GM23338 (cell line): ENCODE measurements at regions not wholly inside any gene's neighbourhood (a gene's known extent, or its start where the extent isn't known, plus 50 kb on each side); places are given as distances from the start of the nearest gene placed in this dataset.
"Not testable (repeated sequence)": the region's sequence is repeated elsewhere in the genome, so short reads cannot be mapped to it uniquely, and the experiment has no call there.

ENCODE experiments used
- ATAC-seq: fragments of 200-7000 bp; cut with Tn5 transposase; 3 replicates; pipeline ENCODE4 v1.9.1; 2020
- DNase-seq: peaks from one replicate; pipeline ENCODE4 v3.0.0-alpha.2; 2015; ENCODE audit warnings: low spot score
- H2AFZ ChIP-seq: fragments of 200-600 bp; sonication (generic); 2 replicates; pipeline ENCODE4 v1.8.0; 2016; ENCODE audit warnings: antibody characterized with exemption, mild to moderate bottlenecking, moderate library complexity
- H3F3A ChIP-seq: fragments of 200-600 bp; sonication (generic); replicated peaks from 2 replicates; pipeline ENCODE4 v1.8.0; 2017; ENCODE audit warnings: antibody characterized with exemption, mixed run types, low read depth
- H3K27ac ChIP-seq: fragments of 200-600 bp; sonication (generic); 2 replicates; pipeline ENCODE4 v1.6.1; 2016; ENCODE audit warnings: low read depth
- H3K27me3 ChIP-seq: fragments of 200-600 bp; sonication (generic); 2 replicates; pipeline ENCODE4 v1.8.0; 2016; ENCODE audit warnings: mild to moderate bottlenecking, mixed run types, moderate library complexity; ENCODE audit not compliant: insufficient read depth
- H3K36me3 ChIP-seq: fragments of 200-600 bp; sonication (generic); 2 replicates; pipeline ENCODE4 v1.8.0; 2016; ENCODE audit warnings: mild to moderate bottlenecking; ENCODE audit not compliant: insufficient read depth
- H3K4me1 ChIP-seq: fragments of 200-600 bp; sonication (generic); 2 replicates; pipeline ENCODE4 v1.8.0; 2016; ENCODE audit warnings: mild to moderate bottlenecking, moderate library complexity; ENCODE audit not compliant: insufficient read depth
- H3K4me2 ChIP-seq: fragments of 200-600 bp; sonication (generic); 2 replicates; pipeline ENCODE4 v1.7.1; 2017; ENCODE audit warnings: mixed run types
- H3K4me3 ChIP-seq: fragments of 200-600 bp; sonication (generic); 2 replicates; pipeline ENCODE4 v1.6.1; 2016; ENCODE audit warnings: mixed run types
- H3K79me2 ChIP-seq: fragments of 200-600 bp; sonication (generic); replicated peaks from 2 replicates; pipeline ENCODE4 v1.8.0; 2017; ENCODE audit warnings: mild to moderate bottlenecking; ENCODE audit not compliant: insufficient read depth
- H3K9me2 ChIP-seq: fragments of 200-600 bp; sonication (generic); 2 replicates; pipeline ENCODE4 v1.8.0; 2017; ENCODE audit not compliant: insufficient read depth
- H4K20me1 ChIP-seq: fragments of 200-600 bp; sonication (generic); replicated peaks from 2 replicates; pipeline ENCODE4 v1.8.0; 2017; ENCODE audit warnings: mild to moderate bottlenecking; ENCODE audit not compliant: insufficient read depth
- H3K27ac Mint-ChIP-seq: 2 replicates; pipeline ENCODE4 v1.8.0; 2020; ENCODE audit warnings: inconsistent platforms, mild to moderate bottlenecking, moderate library complexity, mixed read lengths
- H3K27me3 Mint-ChIP-seq: 3 replicates; pipeline ENCODE4 v1.8.0; 2022; ENCODE audit warnings: low read depth, mild to moderate bottlenecking, moderate library complexity, mixed read lengths, inconsistent platforms; ENCODE audit not compliant: insufficient read depth, poor library complexity
- H3K36me3 Mint-ChIP-seq: 3 replicates; pipeline ENCODE4 v1.8.0; 2021; ENCODE audit warnings: low read depth, mild to moderate bottlenecking, inconsistent platforms, moderate library complexity, mixed read lengths
- H3K4me1 Mint-ChIP-seq: 3 replicates; pipeline ENCODE4 v1.8.0; 2020; ENCODE audit warnings: mild to moderate bottlenecking, inconsistent platforms, mixed read lengths
- H3K4me3 Mint-ChIP-seq: 3 replicates; pipeline ENCODE4 v1.8.0; 2021; ENCODE audit warnings: moderate library complexity, mild to moderate bottlenecking, inconsistent platforms, mixed read lengths
- H3K9me3 Mint-ChIP-seq: 3 replicates; pipeline ENCODE4 v1.8.0; 2020; ENCODE audit warnings: moderate library complexity, mild to moderate bottlenecking, inconsistent platforms, mixed read lengths
- TF ChIP-seq, protein P1 (sequence below), 2 experiments: fragments of 200-600 bp in 1 of 2; sonication (generic) in 1 of 2; conservative IDR thresholded peaks; 2 replicates each; pipeline versions ENCODE4 v1.5.1 to v1.6.1; 2016 to 2017; ENCODE audit warnings: antibody characterized with exemption in 2 of 2, low read depth in 2 of 2, mild to moderate bottlenecking in 2 of 2, moderate library complexity in 1 of 2

DNA sequence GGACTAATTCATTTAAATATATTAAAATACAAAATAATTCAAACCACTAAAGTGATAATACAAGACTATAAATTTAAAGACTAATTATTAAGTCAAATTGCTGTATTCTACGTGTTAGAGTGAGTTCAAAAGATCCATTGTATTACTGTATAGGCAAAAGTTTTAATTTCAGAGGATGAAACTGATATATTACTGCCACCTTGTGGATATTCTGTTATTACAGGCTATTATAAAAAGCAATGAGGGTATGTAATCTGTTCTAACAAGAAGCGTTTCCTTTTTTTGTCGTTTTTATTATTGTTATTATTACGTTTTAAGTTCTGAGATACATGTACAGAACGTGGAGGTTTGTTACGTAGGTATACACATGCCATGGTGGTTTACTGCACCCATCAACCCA is 4854.9 kb upstream of the OR11H1 start:
- H3K27ac ChIP-seq, H3K27me3 Mint-ChIP-seq, ATAC-seq, H3K4me3 Mint-ChIP-seq, H3K4me3 ChIP-seq, H3K27me3 ChIP-seq, H3K27ac Mint-ChIP-seq, DNase-seq, H3K9me2 ChIP-seq, H3K4me2 ChIP-seq, H3K36me3 ChIP-seq, H3K4me1 ChIP-seq, H3F3A ChIP-seq, H4K20me1 ChIP-seq, H3K36me3 Mint-ChIP-seq, H3K79me2 ChIP-seq, H2AFZ ChIP-seq, H3K4me1 Mint-ChIP-seq: not testable (repeated sequence)
- TF ChIP-seq, protein P1, sequence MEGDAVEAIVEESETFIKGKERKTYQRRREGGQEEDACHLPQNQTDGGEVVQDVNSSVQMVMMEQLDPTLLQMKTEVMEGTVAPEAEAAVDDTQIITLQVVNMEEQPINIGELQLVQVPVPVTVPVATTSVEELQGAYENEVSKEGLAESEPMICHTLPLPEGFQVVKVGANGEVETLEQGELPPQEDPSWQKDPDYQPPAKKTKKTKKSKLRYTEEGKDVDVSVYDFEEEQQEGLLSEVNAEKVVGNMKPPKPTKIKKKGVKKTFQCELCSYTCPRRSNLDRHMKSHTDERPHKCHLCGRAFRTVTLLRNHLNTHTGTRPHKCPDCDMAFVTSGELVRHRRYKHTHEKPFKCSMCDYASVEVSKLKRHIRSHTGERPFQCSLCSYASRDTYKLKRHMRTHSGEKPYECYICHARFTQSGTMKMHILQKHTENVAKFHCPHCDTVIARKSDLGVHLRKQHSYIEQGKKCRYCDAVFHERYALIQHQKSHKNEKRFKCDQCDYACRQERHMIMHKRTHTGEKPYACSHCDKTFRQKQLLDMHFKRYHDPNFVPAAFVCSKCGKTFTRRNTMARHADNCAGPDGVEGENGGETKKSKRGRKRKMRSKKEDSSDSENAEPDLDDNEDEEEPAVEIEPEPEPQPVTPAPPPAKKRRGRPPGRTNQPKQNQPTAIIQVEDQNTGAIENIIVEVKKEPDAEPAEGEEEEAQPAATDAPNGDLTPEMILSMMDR (conservative IDR thresholded peaks at IDR 0.05; ENCODE audit: low read depth in 2 of 2), result 0 out of 4 replicates have a peak, but pooled peaks of 1 of the 2 experiments have one; percentile 23
- H3K9me3 Mint-ChIP-seq, result peaks cover 53% of the 10 kb centered on the region

DNA sequence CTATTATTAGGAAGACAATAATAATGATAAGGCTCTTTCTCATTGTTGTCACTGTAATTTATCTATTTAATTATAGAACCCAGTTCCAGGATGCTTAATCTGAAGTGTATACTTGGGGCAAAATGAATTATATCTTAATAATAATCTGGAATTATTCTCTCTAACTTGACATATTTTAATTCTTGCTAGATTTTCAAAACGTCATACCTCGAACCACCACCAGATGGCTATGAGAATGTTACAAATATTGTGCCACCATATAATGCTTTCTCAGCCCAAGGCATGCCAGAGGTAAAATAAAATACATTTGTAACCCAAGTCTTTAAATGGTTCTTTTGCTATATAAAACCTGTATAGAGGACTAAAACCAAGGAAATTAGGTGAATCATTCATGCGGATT is 4849.3 kb upstream of the OR11H1 start:
- H3K4me3 ChIP-seq, DNase-seq, H3F3A ChIP-seq, H2AFZ ChIP-seq, ATAC-seq, H4K20me1 ChIP-seq, H3K4me3 Mint-ChIP-seq, H3K27ac Mint-ChIP-seq, H3K27me3 ChIP-seq, H3K27ac ChIP-seq, H3K79me2 ChIP-seq, H3K36me3 ChIP-seq, H3K36me3 Mint-ChIP-seq, H3K4me1 ChIP-seq, H3K4me1 Mint-ChIP-seq, H3K27me3 Mint-ChIP-seq, H3K4me2 ChIP-seq, H3K9me2 ChIP-seq: not testable (repeated sequence)
- peaks cover 44% of the 10 kb centered on the region for H3K9me3 Mint-ChIP-seq
- TF ChIP-seq, protein P1 (conservative IDR thresholded peaks at IDR 0.05; ENCODE audit: low read depth in 2 of 2), result peak in 1 of 2 experiments; percentile 29; a peak in 1 of 4 replicates

DNA sequence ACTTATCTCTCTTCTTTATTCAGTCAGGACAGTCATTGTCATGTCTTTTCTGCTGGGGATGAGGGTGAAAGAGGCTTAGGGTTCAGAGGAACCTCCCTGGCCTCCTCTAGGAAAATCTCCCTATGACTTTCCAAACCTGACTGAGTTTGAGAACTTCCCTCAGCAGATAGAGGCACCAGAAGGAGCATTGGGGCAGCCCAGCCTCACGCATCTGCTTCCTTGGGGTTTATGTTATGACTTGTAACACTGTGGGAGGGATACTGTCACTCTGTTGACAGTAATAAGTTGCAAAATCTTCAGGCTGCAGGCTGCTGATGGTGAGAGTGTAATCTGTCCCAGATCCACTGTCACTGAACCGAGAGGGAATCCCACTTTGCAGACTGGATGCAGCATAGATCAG is 4842.6 kb upstream of the OR11H1 start:
- not testable (repeated sequence) for H3K4me3 Mint-ChIP-seq, H3K27me3 Mint-ChIP-seq, ATAC-seq, H3K27ac ChIP-seq, H3K4me2 ChIP-seq, H3F3A ChIP-seq, H2AFZ ChIP-seq, H3K9me2 ChIP-seq, DNase-seq, H3K79me2 ChIP-seq, H3K36me3 ChIP-seq, H3K27me3 ChIP-seq, H3K4me1 Mint-ChIP-seq, H4K20me1 ChIP-seq, H3K27ac Mint-ChIP-seq, H3K4me3 ChIP-seq, H3K4me1 ChIP-seq, H3K36me3 Mint-ChIP-seq
- peaks cover 52% of the 10 kb centered on the region for H3K9me3 Mint-ChIP-seq

DNA sequence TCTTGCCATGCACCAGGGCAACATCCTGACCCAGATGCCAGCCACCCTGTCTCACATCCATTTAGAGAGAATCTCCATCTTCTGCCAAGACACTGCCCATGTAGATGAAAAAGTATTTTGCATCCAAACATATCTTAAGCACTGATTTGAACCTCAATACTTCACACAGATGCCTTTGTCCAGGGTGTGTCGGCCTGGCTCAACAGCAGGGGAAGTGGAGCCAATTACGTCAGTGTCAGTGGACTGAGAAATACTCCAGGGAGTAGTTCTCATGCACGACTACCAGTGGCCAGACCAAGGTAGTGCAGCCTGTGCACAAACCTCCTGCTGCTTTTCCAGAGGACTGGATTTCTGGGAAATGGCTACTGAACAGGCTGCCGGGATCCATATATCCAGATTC is 4840.7 kb upstream of the OR11H1 start:
- not testable (repeated sequence) for H3K27me3 ChIP-seq, H3K4me1 Mint-ChIP-seq

DNA sequence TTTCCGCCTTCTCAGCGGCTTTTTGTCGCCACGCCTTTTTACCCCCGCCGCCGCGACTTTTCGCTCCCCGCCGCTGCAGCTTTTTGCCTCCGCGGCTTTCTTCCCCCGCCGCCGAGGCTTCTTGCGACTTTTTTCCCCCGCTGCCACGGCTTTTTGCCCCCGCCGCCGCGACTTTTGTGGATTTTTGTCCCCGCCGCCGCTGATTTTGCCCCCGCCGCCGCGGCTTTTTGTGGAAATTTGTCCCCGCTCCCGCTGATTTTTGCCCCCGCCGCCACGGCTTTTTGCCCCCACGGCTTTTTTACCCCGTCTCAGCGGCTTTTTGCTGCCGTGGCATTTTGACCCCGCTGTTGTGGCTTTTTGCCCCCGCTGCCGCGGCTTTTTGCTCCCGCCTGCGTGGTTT is 4829.2 kb upstream of the OR11H1 start:
- not testable (repeated sequence) for H3K36me3 ChIP-seq, H3K4me3 ChIP-seq, H2AFZ ChIP-seq, H3K4me2 ChIP-seq, H3K27me3 Mint-ChIP-seq, H3K79me2 ChIP-seq, H3K4me3 Mint-ChIP-seq, H3K27ac ChIP-seq, H3K4me1 Mint-ChIP-seq, H3K4me1 ChIP-seq, H3K9me2 ChIP-seq, H3K27me3 ChIP-seq, H3K36me3 Mint-ChIP-seq, H3K27ac Mint-ChIP-seq, H4K20me1 ChIP-seq, ATAC-seq, H3F3A ChIP-seq, DNase-seq
- peaks cover 40% of the 10 kb centered on the region for H3K9me3 Mint-ChIP-seq

More for the DNA sequence above, 4840.7 kb upstream of the OR11H1 start:
- H3K27ac ChIP-seq, H3K9me2 ChIP-seq, H3K4me1 ChIP-seq, H3K79me2 ChIP-seq, H3F3A ChIP-seq, H3K27me3 Mint-ChIP-seq, ATAC-seq, H3K27ac Mint-ChIP-seq, DNase-seq, H3K36me3 ChIP-seq, H3K4me3 ChIP-seq, H4K20me1 ChIP-seq, H2AFZ ChIP-seq, H3K4me3 Mint-ChIP-seq, H3K36me3 Mint-ChIP-seq, H3K4me2 ChIP-seq: not testable (repeated sequence)
- peaks cover 50% of the 10 kb centered on the region for H3K9me3 Mint-ChIP-seq
